Thyroid gland (tissue), 4 donors: ENCODE measurements at regions not wholly inside any gene's neighbourhood (a gene's known extent, or its start where the extent isn't known, plus 50 kb on each side); places are given as distances from the start of the nearest gene placed in this dataset.

Source experiments
- DNase-seq, 2 donors: peaks; one replicate each; pipeline ENCODE4 v3.0.0-alpha.2; 2019
- H3K27ac ChIP-seq, 3 donors: fragments of 200-600 bp; sonication (generic); 1 replicate in 2 of 3; 2 replicates in 1 of 3; pipeline ENCODE4 v1.5.1; 2016 to 2019; ENCODE audit warnings: mild to moderate bottlenecking in 1 of 3, moderate library complexity in 1 of 3
- H3K27me3 ChIP-seq: fragments of 200-600 bp; sonication (generic); one replicate; pipeline ENCODE4 v1.5.1; 2019
- H3K36me3 ChIP-seq, 2 donors: fragments of 200-600 bp; sonication (generic); one replicate each; pipeline ENCODE4 v1.5.1; 2016 to 2019
- H3K4me1 ChIP-seq, 2 donors: fragments of 200-600 bp; sonication (generic); one replicate each; pipeline ENCODE4 v1.5.1; 2017 to 2019
- H3K4me3 ChIP-seq, 3 donors: fragments of 200-600 bp; sonication (generic); replicated peaks in 1 of 3; 1 replicate in 2 of 3; 2 replicates in 1 of 3; pipeline ENCODE4 v1.5.1; 2016; ENCODE audit warnings: mild to moderate bottlenecking in 1 of 3
- H3K9me3 ChIP-seq: fragments of 200-600 bp; sonication (generic); one replicate; pipeline ENCODE4 v1.5.1; 2017
- CTCF ChIP-seq, 6 experiments: fragments of 200-600 bp in 3 of 6; fragments of 450-650 bp in 3 of 6; sonication (generic) in 3 of 6; IDR thresholded peaks; one replicate each; pipeline ENCODE4 v1.5.1; 2016 to 2019; ENCODE audit warnings: antibody characterized with exemption in 6 of 6, mild to moderate bottlenecking in 2 of 6, inconsistent platforms in 1 of 6, moderate library complexity in 1 of 6
- POLR2A ChIP-seq, 2 donors: fragments of 450-650 bp; IDR thresholded peaks; one replicate each; pipeline ENCODE4 v1.6.1; 2017; ENCODE audit warnings: antibody characterized with exemption in 2 of 2, mild to moderate bottlenecking in 2 of 2, moderate library complexity in 1 of 2
- WGBS, 2 donors: methylation state at CpG; one replicate each; pipeline ENCODE4 v1.1.5; 2017; 5-methylcytosine and 5-hydroxymethylcytosine counted together
- intact Hi-C: fragments of 100-400 bp; cut with DNase I; formaldehyde crosslinking; loops from one replicate; pipeline ENCODE4 v1.15.1; 2023

DNA sequence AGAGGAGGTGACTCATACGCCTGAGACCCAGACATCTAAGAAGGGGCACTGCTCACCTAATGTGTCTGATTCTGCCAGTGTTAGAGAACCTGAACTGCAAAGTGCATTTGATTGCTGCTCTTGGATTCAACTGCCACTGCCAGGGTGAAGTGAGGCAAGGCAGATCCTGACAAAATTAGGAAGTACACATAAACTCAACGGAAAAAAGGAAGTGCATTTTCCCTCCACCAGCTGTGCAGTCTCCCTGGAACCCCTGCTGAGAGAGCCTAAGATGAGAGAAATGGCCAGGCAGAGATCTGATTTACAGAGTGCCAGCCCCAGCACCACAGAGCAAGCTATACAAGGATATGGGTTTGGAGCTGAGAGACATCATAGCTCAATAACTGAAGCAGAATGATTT, 215.3 kb downstream of the SEC23A start:
- Histone ChIP-seq H3K27ac (no peak overlapping the region), H3K27me3 (no peaks in the 10 kb centered on the region), H3K4me3 (no peak overlapping the region), H3K9me3 (no peaks in the 10 kb centered on the region), H3K36me3 (no peaks in the 10 kb centered on the region), H3K4me1 (no peaks in the 10 kb centered on the region)
- WGBS, 2 donors, result 64 to 73% methylated on average over 2 of the region's 2 CpGs
- TF ChIP-seq POLR2A (IDR thresholded peaks at IDR 0.05) (no peak), CTCF (IDR thresholded peaks at IDR 0.05) (no peak)
- no peak for DNase-seq
- intact Hi-C loops, result no loop called here

GRCh38 chr14:38884109-38884508, 218.9 kb downstream of the SEC23A start:
- no peak overlapping the region for H3K27ac ChIP-seq
- H3K4me3 ChIP-seq, result no peak overlapping the region

GRCh38 chr14:38883127-38883526, 219.9 kb downstream of the SEC23A start:
- H3K27me3 ChIP-seq, result no peaks in the 10 kb centered on the region
- H3K36me3 ChIP-seq, result no peaks in the 10 kb centered on the region
- H3K4me1 ChIP-seq, result no peaks in the 10 kb centered on the region
- DNase-seq, result no peak
- TF ChIP-seq CTCF (IDR thresholded peaks at IDR 0.05) (no peak), POLR2A (IDR thresholded peaks at IDR 0.05) (no peak)
- 87 to 90% methylated on average over 3 of the region's 3 CpGs for WGBS, 2 donors
- no peaks in the 10 kb centered on the region for H3K9me3 ChIP-seq
- H3K27ac ChIP-seq, result no peak overlapping the region
- H3K4me3 ChIP-seq, result no peak overlapping the region
- intact Hi-C loops, result no loop called here

More at GRCh38 chr14:38884109-38884508, 218.9 kb downstream of the SEC23A start:
- intact Hi-C loops, result no loop called here
- H3K27me3 ChIP-seq, result no peaks in the 10 kb centered on the region
- no peaks in the 10 kb centered on the region for H3K4me1 ChIP-seq
- no peaks in the 10 kb centered on the region for H3K36me3 ChIP-seq
- DNase-seq, result no peak
- TF ChIP-seq CTCF (IDR thresholded peaks at IDR 0.05) (no peak), POLR2A (IDR thresholded peaks at IDR 0.05) (no peak)
- no peaks in the 10 kb centered on the region for H3K9me3 ChIP-seq

DNA sequence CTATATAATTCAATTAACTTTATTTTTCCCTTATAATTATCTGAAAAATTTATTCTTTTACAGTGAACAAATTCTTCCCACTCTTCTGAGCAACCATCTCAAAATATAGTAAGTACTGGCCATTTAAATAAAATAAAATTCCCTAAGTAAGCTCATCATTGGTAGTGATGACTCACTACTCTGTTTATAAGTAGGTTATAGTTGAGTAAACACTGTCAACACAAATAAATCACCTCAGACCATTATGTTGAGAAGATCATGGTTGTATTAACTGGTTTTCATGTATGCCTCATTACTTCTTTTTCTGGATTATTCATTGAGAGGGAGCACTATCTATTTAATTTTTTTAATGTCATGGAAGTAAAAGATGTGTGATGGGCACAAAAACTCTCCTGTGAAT, 220.5 kb downstream of the SEC23A start:
- no peaks in the 10 kb centered on the region for H3K27me3 ChIP-seq
- H3K4me3 ChIP-seq, result no peak overlapping the region
- no peak for DNase-seq
- no peaks in the 10 kb centered on the region for H3K4me1 ChIP-seq
- intact Hi-C loops, result no loop called here
- H3K9me3 ChIP-seq, result no peaks in the 10 kb centered on the region
- H3K27ac ChIP-seq, result no peak overlapping the region
- no peak for TF ChIP-seq CTCF (IDR thresholded peaks at IDR 0.05)
- no peak for TF ChIP-seq POLR2A (IDR thresholded peaks at IDR 0.05)
- H3K36me3 ChIP-seq, result no peaks in the 10 kb centered on the region

DNA sequence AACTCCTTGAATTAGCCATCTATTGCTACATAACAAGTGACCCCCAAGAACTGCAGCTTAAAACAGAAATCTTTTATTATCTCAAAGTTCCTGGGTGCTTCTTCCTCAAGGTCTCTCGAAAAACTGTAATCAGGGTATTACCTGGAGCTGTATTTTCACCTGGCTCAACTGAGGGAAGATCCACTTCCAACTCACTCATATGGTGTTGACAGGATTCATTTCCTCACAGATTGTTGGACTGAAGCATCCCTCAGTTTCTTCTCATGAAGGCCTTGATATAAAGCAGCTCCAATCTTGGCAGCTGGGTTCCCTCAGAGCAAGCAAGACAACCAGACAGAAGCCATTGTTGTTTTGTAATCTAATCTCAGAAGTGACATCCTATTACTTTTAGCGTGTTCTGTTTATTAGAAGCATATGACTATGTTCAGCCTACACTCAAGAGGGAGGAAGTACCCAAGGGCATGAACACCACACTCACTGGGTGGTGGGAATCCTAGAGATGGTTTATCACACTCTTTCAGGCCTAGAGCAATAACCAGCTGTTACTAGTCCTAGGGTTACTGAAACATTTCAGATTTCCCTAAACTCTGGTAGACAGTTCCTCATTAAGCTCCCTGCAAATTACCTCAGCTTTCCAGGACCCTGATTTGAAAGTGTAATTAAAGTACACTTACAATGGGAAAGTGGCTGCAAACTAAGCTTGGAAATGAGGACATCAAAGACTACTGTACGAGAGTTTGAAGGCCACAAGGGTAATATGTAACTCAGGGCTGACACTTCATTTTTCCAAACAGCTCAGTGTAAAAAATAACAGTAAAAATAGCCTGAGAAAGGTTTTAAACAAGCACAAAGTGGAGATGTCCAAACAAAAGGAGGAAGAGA, 222.2 kb downstream of the SEC23A start:
- no peaks in the 10 kb centered on the region for H3K4me1 ChIP-seq
- H3K4me3 ChIP-seq, result no peak overlapping the region
- no peak overlapping the region for H3K27ac ChIP-seq
- WGBS, 2 donors, result 74 to 79% methylated on average over 3 of the region's 3 CpGs
- H3K27me3 ChIP-seq, result no peaks in the 10 kb centered on the region
- no peaks in the 10 kb centered on the region for H3K9me3 ChIP-seq
- intact Hi-C loops, result no loop called here
- no peaks in the 10 kb centered on the region for H3K36me3 ChIP-seq
- no peak for DNase-seq
- TF ChIP-seq CTCF (IDR thresholded peaks at IDR 0.05) (no peak), POLR2A (IDR thresholded peaks at IDR 0.05) (no peak)
